GM21619 (cell line): ENCODE measurements at regions not wholly inside any gene's neighbourhood (a gene's known extent, or its start where the extent isn't known, plus 50 kb on each side); places are given as distances from the start of the nearest gene placed in this dataset.
"Not testable (repeated sequence)": the region's sequence is repeated elsewhere in the genome, so short reads cannot be mapped to it uniquely, and the experiment has no call there.

Experiments used
- ATAC-seq: cut with Tn5 transposase; IDR thresholded peaks from one replicate; pipeline ENCODE4 v1.9.1; 2021; ENCODE audit not compliant: unreplicated experiment

- no peak for ATAC-seq
These were observed 158.6 kb upstream of the ALG10B start for GRCh38 chr12:38157933-38158401.

GRCh38 chr12:38158428-38159091 lies 158.0 kb upstream of the ALG10B start:
- no peak for ATAC-seq

- ATAC-seq = no peak
These were observed 157.5 kb upstream of the ALG10B start for GRCh38 chr12:38159092-38159551.

- no peak for ATAC-seq
These were observed 156.8 kb upstream of the ALG10B start for GRCh38 chr12:38159591-38160317.

- no peak for ATAC-seq
These were observed 156.1 kb upstream of the ALG10B start for GRCh38 chr12:38160318-38161122.

- ATAC-seq = no peak
These were observed 155.2 kb upstream of the ALG10B start for GRCh38 chr12:38161123-38162000.

- no peak for ATAC-seq
These were observed 154.6 kb upstream of the ALG10B start for GRCh38 chr12:38162013-38162412.

- no peak for ATAC-seq
These were observed 153.7 kb upstream of the ALG10B start for GRCh38 chr12:38162708-38163441.

GRCh38 chr12:38163442-38163801 lies 153.2 kb upstream of the ALG10B start:
- no peak for ATAC-seq

GRCh38 chr12:38166225-38166624 lies 150.3 kb upstream of the ALG10B start:
- ATAC-seq = no peak

GRCh38 chr12:38175538-38175937 lies 141.0 kb upstream of the ALG10B start:
- ATAC-seq = no peak

GRCh38 chr12:38183617-38184016 lies 133.0 kb upstream of the ALG10B start:
- ATAC-seq = not testable (repeated sequence)

- not testable (repeated sequence) for ATAC-seq
These were observed 119.3 kb upstream of the ALG10B start for GRCh38 chr12:38197286-38197685.

- ATAC-seq = no peak
These were observed 114.9 kb upstream of the ALG10B start for GRCh38 chr12:38201461-38202276.

GRCh38 chr12:38204831-38205230 lies 111.7 kb upstream of the ALG10B start:
- ATAC-seq = no peak

- ATAC-seq = no peak
These were observed 94.6 kb upstream of the ALG10B start for GRCh38 chr12:38222011-38222410.

- not testable (repeated sequence) for ATAC-seq
These were observed 78.2 kb upstream of the ALG10B start for GRCh38 chr12:38238328-38238727.

- ATAC-seq = no peak
These were observed 62.8 kb upstream of the ALG10B start for GRCh38 chr12:38253778-38254177.

GRCh38 chr12:38258411-38258810 lies 58.2 kb upstream of the ALG10B start:
- no peak for ATAC-seq
